CD14-positive monocyte (primary cell): ENCODE measurements at regions not wholly inside any gene's neighbourhood (a gene's known extent, or its start where the extent isn't known, plus 50 kb on each side); places are given as distances from the start of the nearest gene placed in this dataset.

ENCODE experiments used
- DNase-seq, 3 donors: peaks; one replicate each; pipeline ENCODE4 v3.0.0-alpha.2; 2011 to 2022
- H2AFZ ChIP-seq: 2 replicates; pipeline ENCODE4 v1.6.0; 2012; ENCODE audit warnings: mild to moderate bottlenecking, low read depth, low read length, inconsistent platforms; ENCODE audit not compliant: insufficient read depth, poor library complexity, severe bottlenecking
- H3K27ac ChIP-seq, 2 donors: 1 replicate in 1 of 2; 2 replicates in 1 of 2; pipeline ENCODE4 v1.5.1; 2012 to 2013; ENCODE audit warnings: low read length in 2 of 2, control low read depth in 1 of 2, inconsistent platforms in 1 of 2, low read depth in 1 of 2, mild to moderate bottlenecking in 1 of 2
- H3K27me3 ChIP-seq, 2 donors: one replicate each; pipeline versions ENCODE4 v1.6.0 to v1.6.1; 2011 to 2013; ENCODE audit warnings: low read length in 2 of 2; ENCODE audit not compliant: control insufficient read depth in 2 of 2, insufficient read depth in 2 of 2
- H3K36me3 ChIP-seq, 2 donors: replicated peaks in 1 of 2; 1 replicate in 1 of 2; 2 replicates in 1 of 2; pipeline versions ENCODE4 v1.5.1 to v1.6.1; 2012 to 2013; ENCODE audit warnings: low read length in 2 of 2, control low read depth in 1 of 2, inconsistent platforms in 1 of 2, mild to moderate bottlenecking in 1 of 2; ENCODE audit not compliant: insufficient read depth in 2 of 2, control insufficient read depth in 1 of 2
- H3K4me1 ChIP-seq, 2 donors: 1 replicate in 1 of 2; 2 replicates in 1 of 2; pipeline versions ENCODE4 v1.5.1 to v1.6.1; 2012 to 2013; ENCODE audit warnings: low read length in 2 of 2, control low read depth in 1 of 2, inconsistent platforms in 1 of 2, mild to moderate bottlenecking in 1 of 2, moderate library complexity in 1 of 2; ENCODE audit not compliant: insufficient read depth in 2 of 2, control insufficient read depth in 1 of 2
- H3K4me2 ChIP-seq: replicated peaks from 2 replicates; pipeline ENCODE3; 2012; ENCODE audit warnings: low read length, moderate library complexity, mild to moderate bottlenecking; ENCODE audit not compliant: poor library complexity, severe bottlenecking; ENCODE audit errors: extremely low read depth
- H3K4me3 ChIP-seq, 3 experiments: fragments of 200-600 bp in 1 of 3; sonication (generic) in 1 of 3; replicated peaks in 1 of 3; 1 replicate in 2 of 3; 2 replicates in 1 of 3; pipeline ENCODE4 v1.5.1; 2011 to 2013; ENCODE audit warnings: low read length in 3 of 3, mild to moderate bottlenecking in 3 of 3, control low read depth in 2 of 3, low read depth in 2 of 3, inconsistent platforms in 1 of 3, moderate library complexity in 1 of 3
- H3K79me2 ChIP-seq: 2 replicates; pipeline ENCODE4 v1.6.0; 2012; ENCODE audit warnings: mild to moderate bottlenecking, control low read depth, inconsistent platforms, low read length, moderate library complexity; ENCODE audit not compliant: insufficient read depth
- H3K9ac ChIP-seq: 2 replicates; pipeline ENCODE4 v1.6.0; 2017; ENCODE audit warnings: low read length, mild to moderate bottlenecking; ENCODE audit not compliant: insufficient read depth, poor library complexity, severe bottlenecking
- H3K9me3 ChIP-seq, 2 donors: replicated peaks in 1 of 2; 1 replicate in 1 of 2; 2 replicates in 1 of 2; pipeline versions ENCODE4 v1.5.1 to v1.6.1; 2012 to 2013; ENCODE audit warnings: low read length in 2 of 2, control low read depth in 1 of 2; ENCODE audit not compliant: control insufficient read depth in 1 of 2, insufficient read depth in 1 of 2
- H4K20me1 ChIP-seq: 2 replicates; pipeline ENCODE4 v1.6.0; 2012; ENCODE audit warnings: mild to moderate bottlenecking, low read length, control low read depth, moderate library complexity; ENCODE audit not compliant: insufficient read depth
- H3K27ac Mint-ChIP-seq, 7 donors: one replicate each; pipeline ENCODE4 v1.8.0; 2020; ENCODE audit warnings: mild to moderate bottlenecking in 7 of 7, mixed read lengths in 7 of 7, moderate library complexity in 6 of 7, inconsistent platforms in 2 of 7
- H3K27me3 Mint-ChIP-seq, 3 donors: one replicate each; pipeline ENCODE4 v1.8.0; 2021 to 2022; ENCODE audit warnings: low read depth in 3 of 3, mild to moderate bottlenecking in 3 of 3, mixed read lengths in 3 of 3, moderate library complexity in 3 of 3, inconsistent platforms in 1 of 3
- H3K36me3 Mint-ChIP-seq, 2 donors: one replicate each; pipeline ENCODE4 v1.8.0; 2020; ENCODE audit warnings: mixed read lengths in 2 of 2, inconsistent platforms in 1 of 2, mild to moderate bottlenecking in 1 of 2
- H3K4me1 Mint-ChIP-seq: one replicate; pipeline ENCODE4 v1.8.0; 2020; ENCODE audit warnings: mild to moderate bottlenecking, mixed read lengths
- H3K4me3 Mint-ChIP-seq, 2 donors: one replicate each; pipeline ENCODE4 v1.8.0; 2020; ENCODE audit warnings: mild to moderate bottlenecking in 2 of 2, mixed read lengths in 2 of 2, moderate library complexity in 1 of 2
- H3K9me3 Mint-ChIP-seq, 7 donors: one replicate each; pipeline ENCODE4 v1.8.0; 2020 to 2022; ENCODE audit warnings: mixed read lengths in 7 of 7, mild to moderate bottlenecking in 6 of 7, moderate library complexity in 6 of 7, inconsistent platforms in 2 of 7
- WGBS: methylation state at CpG from one replicate; pipeline ENCODE4 v1.1.5; 2013; ENCODE audit warnings: missing lambda C conversion rate; ENCODE audit not compliant: insufficient coverage; 5-methylcytosine and 5-hydroxymethylcytosine counted together
- intact Hi-C, 2 donors: fragments of 100-400 bp; cut with micrococcal nuclease; formaldehyde crosslinking; loops; one replicate each; pipeline versions ENCODE4 v1.15.0 to v1.15.1; 2023
- TF ChIP-seq, protein P1 (sequence below): fragments of 200-600 bp; IDR thresholded peaks from one replicate; pipeline ENCODE4 v1.8.0; 2022; ENCODE audit warnings: antibody characterized with exemption, mild to moderate bottlenecking

DNA sequence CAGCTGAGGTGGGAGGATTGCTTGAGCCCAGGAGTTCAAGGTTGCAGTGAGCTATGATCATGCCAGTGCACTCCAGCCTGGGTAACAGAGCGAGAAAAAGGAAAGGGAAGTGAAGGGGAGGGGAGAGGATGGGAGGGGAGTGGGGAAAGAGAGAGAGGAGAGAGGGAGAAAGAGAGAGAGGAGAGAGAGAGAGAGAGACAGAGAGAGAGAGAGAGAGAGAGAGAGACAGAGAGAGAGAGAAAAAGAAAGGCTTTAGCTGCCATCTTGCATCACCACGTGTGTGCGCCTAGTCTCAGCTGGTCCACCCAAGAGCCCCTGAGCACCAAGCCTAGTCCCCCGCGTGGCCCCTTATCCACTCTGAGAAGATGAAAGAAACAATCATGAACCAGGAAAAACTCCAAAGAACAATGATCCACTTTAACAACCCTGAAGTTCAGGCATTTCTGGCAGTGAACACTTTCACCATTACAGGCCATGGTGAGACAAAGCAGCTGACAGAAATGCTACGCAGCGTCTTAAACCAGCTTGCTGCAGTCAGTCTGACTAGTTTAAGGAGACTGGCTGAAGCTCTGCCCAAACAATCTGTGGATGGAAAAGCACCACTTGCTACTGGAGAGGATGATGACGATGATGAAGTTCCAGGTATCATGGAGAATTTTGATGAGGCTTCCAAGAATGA, 115.5 kb upstream of the CDC42BPA start:
- Mint-ChIP-seq H3K9me3 (no peaks in the 10 kb centered on the region), H3K4me1 (peaks cover 7% of the 10 kb centered on the region), H3K4me3 (no peak overlapping the region), H3K27me3 (peaks cover 6 to 8% (median 6%) of the 10 kb centered on the region in 3 donors), H3K27ac (no peak overlapping the region), H3K36me3 (no peaks in the 10 kb centered on the region)
- TF ChIP-seq, protein P1, sequence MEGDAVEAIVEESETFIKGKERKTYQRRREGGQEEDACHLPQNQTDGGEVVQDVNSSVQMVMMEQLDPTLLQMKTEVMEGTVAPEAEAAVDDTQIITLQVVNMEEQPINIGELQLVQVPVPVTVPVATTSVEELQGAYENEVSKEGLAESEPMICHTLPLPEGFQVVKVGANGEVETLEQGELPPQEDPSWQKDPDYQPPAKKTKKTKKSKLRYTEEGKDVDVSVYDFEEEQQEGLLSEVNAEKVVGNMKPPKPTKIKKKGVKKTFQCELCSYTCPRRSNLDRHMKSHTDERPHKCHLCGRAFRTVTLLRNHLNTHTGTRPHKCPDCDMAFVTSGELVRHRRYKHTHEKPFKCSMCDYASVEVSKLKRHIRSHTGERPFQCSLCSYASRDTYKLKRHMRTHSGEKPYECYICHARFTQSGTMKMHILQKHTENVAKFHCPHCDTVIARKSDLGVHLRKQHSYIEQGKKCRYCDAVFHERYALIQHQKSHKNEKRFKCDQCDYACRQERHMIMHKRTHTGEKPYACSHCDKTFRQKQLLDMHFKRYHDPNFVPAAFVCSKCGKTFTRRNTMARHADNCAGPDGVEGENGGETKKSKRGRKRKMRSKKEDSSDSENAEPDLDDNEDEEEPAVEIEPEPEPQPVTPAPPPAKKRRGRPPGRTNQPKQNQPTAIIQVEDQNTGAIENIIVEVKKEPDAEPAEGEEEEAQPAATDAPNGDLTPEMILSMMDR = no peak
- no peak overlapping the region for H3K9ac ChIP-seq
- no peaks in the 10 kb centered on the region for H3K9me3 ChIP-seq
- no peak overlapping the region for H3K4me2 ChIP-seq
- no peaks in the 10 kb centered on the region for H3K79me2 ChIP-seq
- no peaks in the 10 kb centered on the region for H4K20me1 ChIP-seq
- peaks cover 2 to 5% of the 10 kb centered on the region in 2 donors for H3K4me1 ChIP-seq
- no peaks in the 10 kb centered on the region for H3K27me3 ChIP-seq
- no peak for DNase-seq
- H3K27ac ChIP-seq = no peak overlapping the region
- 86% methylated on average over 8 of the region's 8 CpGs for WGBS
- intact Hi-C loops = no loop called here
- no peak overlapping the region for H3K4me3 ChIP-seq
- H2AFZ ChIP-seq = no peak overlapping the region
- no peaks in the 10 kb centered on the region for H3K36me3 ChIP-seq

DNA sequence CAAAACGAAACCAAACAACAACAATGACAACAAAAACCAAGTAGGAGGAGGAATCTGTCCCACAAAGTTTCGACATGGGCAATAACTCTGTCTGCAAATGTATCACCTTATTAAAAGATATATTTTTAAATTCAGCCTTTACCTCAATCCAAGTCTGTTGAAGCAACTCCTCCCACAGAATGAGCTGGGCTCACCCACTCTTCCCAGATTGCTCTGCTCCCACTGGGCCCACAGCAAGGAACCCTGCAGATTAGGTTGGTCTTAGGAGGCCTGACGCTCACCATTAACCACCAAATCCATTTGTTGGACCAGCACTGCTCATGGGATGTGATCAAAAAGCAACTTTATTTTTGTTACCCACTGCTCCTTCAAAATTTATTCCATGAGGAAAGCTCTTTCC, 114.7 kb upstream of the CDC42BPA start:
- intact Hi-C loops = no loop called here
- Histone ChIP-seq H3K27me3 (no peaks in the 10 kb centered on the region), H3K4me1 (peaks cover 2 to 5% of the 10 kb centered on the region in 2 donors), H3K27ac (no peak overlapping the region), H3K9me3 (no peaks in the 10 kb centered on the region), H3K4me2 (no peak overlapping the region), H4K20me1 (no peaks in the 10 kb centered on the region), H3K36me3 (no peaks in the 10 kb centered on the region), H3K4me3 (no peak overlapping the region), H3K9ac (no peak overlapping the region), H3K79me2 (no peaks in the 10 kb centered on the region), H2AFZ (no peak overlapping the region)
- H3K36me3 Mint-ChIP-seq = no peaks in the 10 kb centered on the region
- DNase-seq = no peak
- WGBS = no CpG with 5 or more reads among the region's 3 CpGs
- TF ChIP-seq, protein P1 = no peak
- peaks cover 7% of the 10 kb centered on the region for H3K4me1 Mint-ChIP-seq
- peak overlapping the region in 1 of 2 donors; percentile 13 for H3K4me3 Mint-ChIP-seq
- H3K9me3 Mint-ChIP-seq = no peaks in the 10 kb centered on the region
- H3K27ac Mint-ChIP-seq = no peak overlapping the region
- H3K27me3 Mint-ChIP-seq = peaks cover 3 to 8% (median 4%) of the 10 kb centered on the region in 3 donors
